Dendritic cell treated with granulocyte-macrophage colony-stimulating factor and Interleukin-4, amounts not matched to agents 40 ng/mL and 50 ng/mL, for 4 days (primary cell): ENCODE measurements at regions not wholly inside any gene's neighbourhood (a gene's known extent, or its start where the extent isn't known, plus 50 kb on each side); places are given as distances from the start of the nearest gene placed in this dataset.

Experiments
- H3K27ac Mint-ChIP-seq: one replicate; pipeline ENCODE4 v1.8.0; 2022; ENCODE audit warnings: mild to moderate bottlenecking, mixed read lengths
- H3K27me3 Mint-ChIP-seq: one replicate; pipeline ENCODE4 v1.8.0; 2022; ENCODE audit warnings: mild to moderate bottlenecking, mixed read lengths
- H3K36me3 Mint-ChIP-seq: one replicate; pipeline ENCODE4 v1.8.0; 2022; ENCODE audit warnings: low read depth, mixed read lengths
- H3K4me1 Mint-ChIP-seq: one replicate; pipeline ENCODE4 v1.8.0; 2022; ENCODE audit warnings: low read depth, mixed read lengths
- H3K4me3 Mint-ChIP-seq: one replicate; pipeline ENCODE4 v1.8.0; 2022; ENCODE audit warnings: mild to moderate bottlenecking, moderate library complexity, mixed read lengths
- H3K9me3 Mint-ChIP-seq: one replicate; pipeline ENCODE4 v1.8.0; 2022; ENCODE audit warnings: mixed read lengths
- intact Hi-C: fragments of 100-400 bp; cut with micrococcal nuclease; formaldehyde crosslinking; loops from one replicate; pipeline ENCODE4 v1.15.0; 2022

- Mint-ChIP-seq H3K27me3 (no peaks in the 10 kb centered on the region), H3K36me3 (no peaks in the 10 kb centered on the region), H3K4me1 (no peaks in the 10 kb centered on the region), H3K4me3 (no peak overlapping the region), H3K27ac (no peak overlapping the region), H3K9me3 (no peaks in the 10 kb centered on the region)
- intact Hi-C loops: no loop called here
Observed at GRCh38 chr14:25520821-25521220, 470.9 kb upstream of the STXBP6 start.

GRCh38 chr14:25518364-25518763 lies 468.4 kb upstream of the STXBP6 start:
- Mint-ChIP-seq H3K27ac (no peak overlapping the region), H3K9me3 (peaks cover 4% of the 10 kb centered on the region), H3K4me1 (no peaks in the 10 kb centered on the region), H3K36me3 (no peaks in the 10 kb centered on the region), H3K4me3 (no peak overlapping the region), H3K27me3 (no peaks in the 10 kb centered on the region)
- intact Hi-C loops: no loop called here

GRCh38 chr14:25516838-25517237 lies 466.9 kb upstream of the STXBP6 start:
- H3K27ac Mint-ChIP-seq: no peak overlapping the region
- no peak overlapping the region for H3K4me3 Mint-ChIP-seq
- H3K36me3 Mint-ChIP-seq: no peaks in the 10 kb centered on the region
- intact Hi-C loops: no loop called here
- no peaks in the 10 kb centered on the region for H3K27me3 Mint-ChIP-seq
- H3K9me3 Mint-ChIP-seq: peaks cover 17% of the 10 kb centered on the region
- H3K4me1 Mint-ChIP-seq: no peaks in the 10 kb centered on the region

- H3K9me3 Mint-ChIP-seq: peaks cover 27% of the 10 kb centered on the region
- no peaks in the 10 kb centered on the region for H3K4me1 Mint-ChIP-seq
- intact Hi-C loops: no loop called here
- no peak overlapping the region for H3K27ac Mint-ChIP-seq
- H3K36me3 Mint-ChIP-seq: no peaks in the 10 kb centered on the region
- no peaks in the 10 kb centered on the region for H3K27me3 Mint-ChIP-seq
- H3K4me3 Mint-ChIP-seq: no peak overlapping the region
Observed at GRCh38 chr14:25508845-25509244, 458.9 kb upstream of the STXBP6 start.

GRCh38 chr14:25501749-25502148 lies 451.8 kb upstream of the STXBP6 start:
- Mint-ChIP-seq H3K4me1 (no peaks in the 10 kb centered on the region), H3K9me3 (no peaks in the 10 kb centered on the region), H3K4me3 (no peak overlapping the region), H3K27me3 (no peaks in the 10 kb centered on the region), H3K27ac (no peak overlapping the region), H3K36me3 (no peaks in the 10 kb centered on the region)
- intact Hi-C loops: no loop called here

- Mint-ChIP-seq H3K4me1 (no peaks in the 10 kb centered on the region), H3K36me3 (no peaks in the 10 kb centered on the region), H3K4me3 (no peak overlapping the region), H3K9me3 (no peaks in the 10 kb centered on the region), H3K27ac (no peak overlapping the region), H3K27me3 (no peaks in the 10 kb centered on the region)
- intact Hi-C loops: no loop called here
Observed at GRCh38 chr14:25488961-25489360, 439.0 kb upstream of the STXBP6 start.

GRCh38 chr14:25485381-25485780 lies 435.4 kb upstream of the STXBP6 start:
- intact Hi-C loops: no loop called here

GRCh38 chr14:25484906-25485305 lies 435.0 kb upstream of the STXBP6 start:
- H3K4me1 Mint-ChIP-seq: no peaks in the 10 kb centered on the region
- no peaks in the 10 kb centered on the region for H3K9me3 Mint-ChIP-seq
- intact Hi-C loops: no loop called here
- H3K36me3 Mint-ChIP-seq: no peaks in the 10 kb centered on the region
- no peaks in the 10 kb centered on the region for H3K27me3 Mint-ChIP-seq
- no peak overlapping the region for H3K27ac Mint-ChIP-seq
- no peak overlapping the region for H3K4me3 Mint-ChIP-seq

More at GRCh38 chr14:25485381-25485780, 435.4 kb upstream of the STXBP6 start:
- no peaks in the 10 kb centered on the region for H3K27me3 Mint-ChIP-seq
- no peak overlapping the region for H3K27ac Mint-ChIP-seq
- no peak overlapping the region for H3K4me3 Mint-ChIP-seq
- H3K36me3 Mint-ChIP-seq: no peaks in the 10 kb centered on the region
- H3K9me3 Mint-ChIP-seq: no peaks in the 10 kb centered on the region
- H3K4me1 Mint-ChIP-seq: no peaks in the 10 kb centered on the region

- H3K4me3 Mint-ChIP-seq: no peak overlapping the region
Observed at GRCh38 chr14:25484235-25484634, 434.3 kb upstream of the STXBP6 start.

GRCh38 chr14:25477316-25478098 lies 427.6 kb upstream of the STXBP6 start:
- no peak overlapping the region for H3K27ac Mint-ChIP-seq
- intact Hi-C loops: no loop called here
- H3K27me3 Mint-ChIP-seq: no peaks in the 10 kb centered on the region
- no peaks in the 10 kb centered on the region for H3K4me1 Mint-ChIP-seq
- no peak overlapping the region for H3K4me3 Mint-ChIP-seq
- H3K9me3 Mint-ChIP-seq: no peaks in the 10 kb centered on the region
- no peaks in the 10 kb centered on the region for H3K36me3 Mint-ChIP-seq

More at GRCh38 chr14:25484235-25484634, 434.3 kb upstream of the STXBP6 start:
- H3K9me3 Mint-ChIP-seq: no peaks in the 10 kb centered on the region
- H3K27ac Mint-ChIP-seq: no peak overlapping the region
- no peaks in the 10 kb centered on the region for H3K27me3 Mint-ChIP-seq
- no peaks in the 10 kb centered on the region for H3K36me3 Mint-ChIP-seq
- no peaks in the 10 kb centered on the region for H3K4me1 Mint-ChIP-seq
- intact Hi-C loops: no loop called here

- Mint-ChIP-seq H3K36me3 (no peaks in the 10 kb centered on the region), H3K27ac (no peak overlapping the region), H3K9me3 (no peaks in the 10 kb centered on the region), H3K4me1 (no peaks in the 10 kb centered on the region), H3K4me3 (no peak overlapping the region), H3K27me3 (no peaks in the 10 kb centered on the region)
- intact Hi-C loops: no loop called here
Observed at GRCh38 chr14:25472700-25473099, 422.8 kb upstream of the STXBP6 start.

GRCh38 chr14:25464772-25465171 lies 414.8 kb upstream of the STXBP6 start:
- H3K27ac Mint-ChIP-seq: no peak overlapping the region
- H3K27me3 Mint-ChIP-seq: no peaks in the 10 kb centered on the region
- no peaks in the 10 kb centered on the region for H3K4me1 Mint-ChIP-seq
- intact Hi-C loops: no loop called here
- H3K36me3 Mint-ChIP-seq: no peaks in the 10 kb centered on the region
- no peaks in the 10 kb centered on the region for H3K9me3 Mint-ChIP-seq
- no peak overlapping the region for H3K4me3 Mint-ChIP-seq

GRCh38 chr14:25464078-25464477 lies 414.1 kb upstream of the STXBP6 start:
- intact Hi-C loops: no loop called here
- no peak overlapping the region for H3K27ac Mint-ChIP-seq
- no peaks in the 10 kb centered on the region for H3K9me3 Mint-ChIP-seq
- no peak overlapping the region for H3K4me3 Mint-ChIP-seq
- no peaks in the 10 kb centered on the region for H3K36me3 Mint-ChIP-seq
- no peaks in the 10 kb centered on the region for H3K4me1 Mint-ChIP-seq
- H3K27me3 Mint-ChIP-seq: no peaks in the 10 kb centered on the region

- intact Hi-C loops: no loop called here
- Mint-ChIP-seq H3K27ac (no peak overlapping the region), H3K4me1 (no peaks in the 10 kb centered on the region), H3K4me3 (no peak overlapping the region), H3K27me3 (no peaks in the 10 kb centered on the region), H3K36me3 (no peaks in the 10 kb centered on the region), H3K9me3 (no peaks in the 10 kb centered on the region)
Observed at GRCh38 chr14:25463480-25463879, 413.5 kb upstream of the STXBP6 start.

- H3K9me3 Mint-ChIP-seq: no peaks in the 10 kb centered on the region
Observed at GRCh38 chr14:25461780-25462179, 411.8 kb upstream of the STXBP6 start.

More at GRCh38 chr14:25461780-25462179, 411.8 kb upstream of the STXBP6 start:
- H3K4me3 Mint-ChIP-seq: no peak overlapping the region
- no peaks in the 10 kb centered on the region for H3K27me3 Mint-ChIP-seq
- intact Hi-C loops: no loop called here
- H3K27ac Mint-ChIP-seq: no peak overlapping the region
- H3K36me3 Mint-ChIP-seq: no peaks in the 10 kb centered on the region
- H3K4me1 Mint-ChIP-seq: no peaks in the 10 kb centered on the region
